ENCODE measurements at regions not wholly inside any gene's neighbourhood (a gene's known extent, or its start where the extent isn't known, plus 50 kb on each side); places are given as distances from the start of the nearest gene placed in this dataset.
"Not testable (repeated sequence)": the region's sequence is repeated elsewhere in the genome, so short reads cannot be mapped to it uniquely, and the experiment has no call there.

- DNase-seq (ENCODE audit: low read depth in 3 of 3) = no peak
Measured at GRCh38 chr16:49940464-49941224, 84.4 kb upstream of the CNEP1R1 start.

GRCh38 chr16:49944221-49944620 lies 80.8 kb upstream of the CNEP1R1 start:
- no peak for DNase-seq (ENCODE audit: low read depth in 3 of 3)

GRCh38 chr16:49947907-49948678 lies 76.9 kb upstream of the CNEP1R1 start:
- DNase-seq (ENCODE audit: low read depth in 3 of 3) = no peak

GRCh38 chr16:49951574-49952195 lies 73.3 kb upstream of the CNEP1R1 start:
- DNase-seq (ENCODE audit: low read depth in 3 of 3) = no peak

- DNase-seq (ENCODE audit: low read depth in 3 of 3) = no peak
Measured at GRCh38 chr16:49952386-49952785, 72.6 kb upstream of the CNEP1R1 start.

GRCh38 chr16:49953090-49953489 lies 71.9 kb upstream of the CNEP1R1 start:
- DNase-seq (ENCODE audit: low read depth in 3 of 3) = no peak

- DNase-seq (ENCODE audit: low read depth in 3 of 3) = no peak
Measured at GRCh38 chr16:49955858-49956257, 69.2 kb upstream of the CNEP1R1 start.

GRCh38 chr16:49956915-49957314 lies 68.1 kb upstream of the CNEP1R1 start:
- no peak for DNase-seq (ENCODE audit: low read depth in 3 of 3)

GRCh38 chr16:49958448-49958847 lies 66.6 kb upstream of the CNEP1R1 start:
- DNase-seq (ENCODE audit: low read depth in 3 of 3) = no peak

- no peak for DNase-seq (ENCODE audit: low read depth in 3 of 3)
Measured at GRCh38 chr16:49959552-49960277, 65.3 kb upstream of the CNEP1R1 start.

GRCh38 chr16:49961089-49961488 lies 63.9 kb upstream of the CNEP1R1 start:
- no peak for DNase-seq (ENCODE audit: low read depth in 3 of 3)

GRCh38 chr16:49962566-49962965 lies 62.5 kb upstream of the CNEP1R1 start:
- not testable (repeated sequence) for DNase-seq (ENCODE audit: low read depth in 3 of 3)

GRCh38 chr16:49964316-49964715 lies 60.7 kb upstream of the CNEP1R1 start:
- DNase-seq (ENCODE audit: low read depth in 3 of 3) = no peak

GRCh38 chr16:49964973-49965372 lies 60.1 kb upstream of the CNEP1R1 start:
- DNase-seq (ENCODE audit: low read depth in 3 of 3) = no peak

GRCh38 chr16:49967012-49967559 lies 57.9 kb upstream of the CNEP1R1 start:
- DNase-seq (ENCODE audit: low read depth in 3 of 3) = no peak

GRCh38 chr16:49969091-49970030 lies 55.7 kb upstream of the CNEP1R1 start:
- DNase-seq (ENCODE audit: low read depth in 3 of 3) = no peak

GRCh38 chr16:49970797-49971431 lies 54.1 kb upstream of the CNEP1R1 start:
- DNase-seq (ENCODE audit: low read depth in 3 of 3) = no peak

GRCh38 chr16:49972280-49972679 lies 52.7 kb upstream of the CNEP1R1 start:
- DNase-seq (ENCODE audit: low read depth in 3 of 3) = no peak

- DNase-seq (ENCODE audit: low read depth in 3 of 3) = no peak
Measured at GRCh38 chr16:49972961-49973360, 52.1 kb upstream of the CNEP1R1 start.

All from stimulated activated CD4-positive, alpha-beta T cell treated with anti-CD3 and anti-CD28 coated beads, TNF-alpha, amount 100 ng/mL, for 24 hours (primary cell).